IPS-18c (cell line): ENCODE measurements at regions not wholly inside any gene's neighbourhood (a gene's known extent, or its start where the extent isn't known, plus 50 kb on each side); places are given as distances from the start of the nearest gene placed in this dataset.
"Not testable (repeated sequence)": the region's sequence is repeated elsewhere in the genome, so short reads cannot be mapped to it uniquely, and the experiment has no call there.

Experiments
- H3K4me3 ChIP-seq: 2 replicates; pipeline ENCODE4 v1.7.0; 2013; ENCODE audit warnings: low read depth, mild to moderate bottlenecking, low read length, moderate library complexity; ENCODE audit not compliant: insufficient read depth
- H3K9me3 ChIP-seq: one replicate; pipeline ENCODE4 v1.6.1; 2013; ENCODE audit warnings: mild to moderate bottlenecking, low read length, moderate library complexity; ENCODE audit not compliant: control insufficient read depth, insufficient read depth

DNA sequence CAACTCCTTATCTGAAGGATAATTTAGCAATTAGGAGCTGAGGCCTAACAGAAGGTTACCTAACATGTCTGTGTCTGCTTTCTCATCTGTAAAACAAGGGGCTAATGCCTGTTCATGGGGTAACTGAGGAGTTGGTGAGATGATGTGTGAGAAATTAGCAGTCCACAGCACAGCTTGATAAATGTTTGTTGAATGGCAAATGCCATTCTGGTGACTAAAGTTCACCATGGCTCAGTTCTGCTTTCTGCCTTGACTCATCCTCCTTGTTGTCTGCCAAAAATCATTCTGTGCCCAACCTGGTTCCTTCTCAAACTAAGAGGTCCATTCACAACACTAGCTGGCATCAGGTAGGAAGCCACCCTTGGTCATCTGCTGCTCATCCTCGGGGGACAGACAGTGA, 552.0 kb upstream of the KLF4 start:
- no peak overlapping the region for H3K4me3 ChIP-seq
- no peaks in the 10 kb centered on the region for H3K9me3 ChIP-seq

DNA sequence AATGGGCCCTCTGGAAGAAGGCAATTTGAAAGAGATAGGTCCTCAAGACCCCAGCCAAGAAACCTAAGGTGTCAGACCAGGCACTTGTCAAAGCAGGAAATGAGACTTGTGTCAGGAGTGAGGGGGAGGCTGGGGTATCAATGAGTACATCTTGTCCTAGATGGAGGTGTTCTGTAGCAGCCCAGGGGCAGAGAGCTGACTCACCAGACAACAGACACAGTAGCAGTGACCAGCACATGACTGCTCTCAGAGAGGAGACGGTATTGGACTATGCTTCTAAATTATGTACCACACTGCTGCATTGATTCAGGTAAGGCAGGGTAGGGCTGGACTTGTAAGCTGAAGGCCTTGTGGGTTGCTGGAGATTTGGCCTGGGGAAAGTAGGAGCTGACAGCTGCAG, 551.2 kb upstream of the KLF4 start:
- H3K9me3 ChIP-seq, result no peaks in the 10 kb centered on the region

GRCh38 chr9:108039493-108039892, 549.9 kb upstream of the KLF4 start:
- Histone ChIP-seq H3K4me3 (no peak overlapping the region), H3K9me3 (no peaks in the 10 kb centered on the region)

More for the DNA sequence above, 551.2 kb upstream of the KLF4 start:
- H3K4me3 ChIP-seq, result no peak overlapping the region; the same call in 1 of the 2 replicates

GRCh38 chr9:108039012-108039411, 549.4 kb upstream of the KLF4 start:
- no peaks in the 10 kb centered on the region for H3K9me3 ChIP-seq
- no peak overlapping the region for H3K4me3 ChIP-seq

DNA sequence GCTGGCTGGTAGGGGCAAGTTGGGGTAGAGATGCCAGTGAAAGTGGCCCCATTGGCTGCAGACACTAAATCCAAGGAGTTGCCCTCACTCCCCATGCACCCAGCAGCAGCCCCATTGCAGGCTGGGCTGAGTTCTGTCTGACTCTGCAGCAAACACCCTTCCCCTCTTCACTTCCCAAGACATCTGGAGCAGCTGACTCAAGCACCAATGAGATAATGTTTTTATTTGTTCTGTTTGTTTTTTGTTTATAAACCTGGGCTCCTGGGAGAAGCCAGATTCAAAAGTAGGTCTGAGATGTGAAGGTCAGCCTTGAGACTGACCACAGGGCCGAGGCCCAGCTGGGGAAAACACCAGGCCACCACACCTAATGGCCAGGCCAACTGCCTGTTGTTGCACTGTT, 545.9 kb upstream of the KLF4 start:
- Histone ChIP-seq H3K9me3 (peaks cover 2% of the 10 kb centered on the region), H3K4me3 (no peak overlapping the region)

GRCh38 chr9:108033976-108034964, 544.7 kb upstream of the KLF4 start:
- H3K9me3 ChIP-seq, result peaks cover 2% of the 10 kb centered on the region
- H3K4me3 ChIP-seq, result no peak overlapping the region

GRCh38 chr9:108032079-108032478, 542.5 kb upstream of the KLF4 start:
- H3K4me3 ChIP-seq, H3K9me3 ChIP-seq: not testable (repeated sequence)

GRCh38 chr9:108031221-108031620, 541.7 kb upstream of the KLF4 start:
- H3K9me3 ChIP-seq, H3K4me3 ChIP-seq: not testable (repeated sequence)

DNA sequence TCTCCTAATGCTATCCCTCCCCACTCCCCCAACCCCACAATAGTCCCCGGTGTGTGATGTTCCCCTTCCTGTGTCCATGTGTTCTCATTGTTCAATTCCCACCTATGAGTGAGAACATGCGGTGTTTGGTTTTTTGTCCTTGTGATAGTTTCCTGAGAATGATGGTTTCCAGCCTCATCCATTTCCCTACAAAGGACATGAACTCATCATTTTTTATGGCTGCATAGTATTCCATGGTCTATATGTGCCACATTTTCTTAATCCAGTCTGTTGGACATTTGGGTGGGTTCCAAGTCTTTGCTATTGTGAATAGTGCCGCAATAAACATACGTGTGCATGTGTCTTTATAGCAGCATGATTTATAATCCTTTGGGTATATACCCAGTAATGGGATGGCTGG, 537.1 kb upstream of the KLF4 start:
- not testable (repeated sequence) for H3K4me3 ChIP-seq, H3K9me3 ChIP-seq

DNA sequence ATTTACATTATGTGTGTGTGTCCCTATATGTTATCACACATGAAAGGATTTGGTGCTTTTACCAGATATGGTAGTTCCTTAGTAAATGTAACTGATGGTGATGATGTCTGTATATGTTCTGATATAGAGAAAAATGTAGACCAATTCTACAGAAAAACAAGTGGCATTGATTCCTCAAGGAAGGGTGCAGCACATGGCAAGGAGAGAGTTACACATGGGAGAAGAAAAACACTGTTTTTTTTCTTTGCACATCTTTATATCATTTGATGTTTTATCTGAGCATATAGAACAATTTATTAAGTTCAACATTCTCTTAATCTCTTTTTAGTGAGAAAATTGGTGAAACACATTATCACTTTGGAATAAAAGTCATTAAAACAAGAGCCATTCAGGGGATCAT, 535.0 kb upstream of the KLF4 start:
- no peak overlapping the region for H3K4me3 ChIP-seq
- H3K9me3 ChIP-seq, result no peaks in the 10 kb centered on the region

DNA sequence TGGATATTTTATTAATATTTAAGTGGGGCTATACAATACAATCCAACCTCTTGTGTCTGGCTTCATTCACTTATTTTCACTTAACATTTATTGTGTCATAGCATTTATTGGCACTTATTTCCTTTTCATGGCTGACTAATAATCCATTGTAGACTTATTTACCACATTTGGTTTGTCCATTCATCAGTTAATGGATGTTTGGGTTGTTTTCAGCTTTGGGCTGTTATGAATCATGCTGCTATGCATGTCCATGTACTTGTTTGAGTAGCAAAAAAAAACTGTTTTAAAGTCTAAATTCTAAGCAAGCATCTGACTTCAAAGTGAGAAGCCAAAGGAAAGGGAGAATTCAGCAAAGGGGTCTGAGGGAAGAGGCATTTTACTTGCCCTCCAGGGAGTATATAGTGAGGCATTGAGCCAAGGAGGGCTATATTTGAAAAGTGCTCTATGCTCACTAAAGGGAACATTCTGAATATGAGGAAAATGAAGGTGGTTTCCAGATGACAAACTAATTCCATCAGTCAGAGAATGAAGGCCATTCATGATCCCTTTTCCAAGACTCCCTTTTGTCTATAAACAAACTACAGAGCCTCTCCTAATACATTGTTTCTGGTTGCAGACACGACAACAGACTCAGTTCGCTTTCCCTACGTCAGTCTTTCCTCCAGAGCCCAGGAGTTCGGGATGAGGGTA, 532.8 kb upstream of the KLF4 start:
- no peaks in the 10 kb centered on the region for H3K9me3 ChIP-seq
- H3K4me3 ChIP-seq, result no peak overlapping the region

DNA sequence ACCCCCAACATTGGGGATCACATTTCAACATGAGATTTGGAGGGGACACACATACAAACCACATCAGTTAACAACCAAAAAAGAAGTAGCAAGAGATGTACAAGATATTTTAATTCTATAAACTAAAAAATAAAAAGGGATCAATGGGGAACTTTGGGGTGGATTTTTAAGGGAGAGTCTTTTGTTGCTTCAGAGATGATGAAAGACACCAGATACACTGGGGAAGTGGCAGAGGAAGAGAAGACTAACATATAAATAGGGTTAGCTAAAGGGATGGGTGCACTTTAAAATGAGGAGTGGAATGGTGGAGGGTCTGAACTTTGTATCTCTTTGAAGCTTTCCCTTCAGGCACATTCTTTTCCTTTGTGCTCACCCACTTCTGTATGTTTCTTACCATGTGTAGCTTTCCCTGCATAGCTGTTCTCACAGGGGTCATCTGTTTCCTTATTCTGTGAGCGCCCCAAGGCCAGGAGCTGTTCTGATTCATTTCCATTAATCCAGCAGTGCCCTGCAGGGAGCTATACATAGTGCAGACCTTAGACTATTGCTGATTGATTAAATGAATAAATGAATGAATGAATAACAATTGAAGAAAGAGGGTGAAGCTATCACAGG, 531.6 kb upstream of the KLF4 start:
- no peaks in the 10 kb centered on the region for H3K9me3 ChIP-seq
- H3K4me3 ChIP-seq, result no peak overlapping the region

DNA sequence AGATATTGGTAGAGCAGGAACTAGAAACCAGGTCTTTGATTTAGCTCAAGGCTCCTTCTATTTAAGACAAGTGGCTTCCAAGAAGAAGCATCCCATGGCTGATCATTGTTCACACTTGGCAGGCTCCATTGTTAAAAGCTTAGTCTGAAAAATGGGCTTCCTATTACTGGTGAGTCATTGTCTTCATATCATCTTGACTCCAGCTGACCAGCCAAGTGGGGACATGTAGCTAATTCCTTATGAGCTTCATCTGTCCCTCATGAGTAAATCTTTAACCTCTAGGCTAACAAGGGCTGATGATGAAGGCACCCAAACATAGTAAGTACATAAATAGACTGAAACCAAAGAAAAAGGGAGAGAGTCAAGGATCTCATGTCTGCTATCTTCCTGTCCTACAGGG, 530.3 kb upstream of the KLF4 start:
- no peak overlapping the region for H3K4me3 ChIP-seq
- no peaks in the 10 kb centered on the region for H3K9me3 ChIP-seq

- H3K9me3 ChIP-seq, result no peaks in the 10 kb centered on the region
- H3K4me3 ChIP-seq, result no peak overlapping the region
These were observed 528.1 kb upstream of the KLF4 start for GRCh38 chr9:108017671-108018070.

DNA sequence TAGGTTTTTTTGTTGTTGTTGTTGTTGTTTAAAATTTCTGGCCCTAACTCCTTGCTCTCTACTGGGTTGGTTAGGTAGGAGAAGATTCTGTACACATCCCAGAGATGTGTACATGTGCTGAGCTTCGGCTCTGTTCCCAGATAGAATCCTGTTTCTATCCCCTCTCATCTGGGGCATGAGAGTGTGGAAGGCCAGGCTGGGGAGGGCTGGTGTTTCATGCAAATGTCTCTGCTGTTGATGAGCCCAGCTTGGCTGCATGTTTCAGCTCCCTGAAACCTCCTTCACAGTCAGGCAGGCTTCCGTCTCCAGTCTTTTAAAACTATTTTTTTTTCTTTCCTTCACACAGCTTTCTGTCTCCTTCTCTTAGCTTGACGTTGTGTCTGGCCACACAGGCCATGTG, 526.9 kb upstream of the KLF4 start:
- H3K4me3 ChIP-seq, result no peak overlapping the region
- no peaks in the 10 kb centered on the region for H3K9me3 ChIP-seq

DNA sequence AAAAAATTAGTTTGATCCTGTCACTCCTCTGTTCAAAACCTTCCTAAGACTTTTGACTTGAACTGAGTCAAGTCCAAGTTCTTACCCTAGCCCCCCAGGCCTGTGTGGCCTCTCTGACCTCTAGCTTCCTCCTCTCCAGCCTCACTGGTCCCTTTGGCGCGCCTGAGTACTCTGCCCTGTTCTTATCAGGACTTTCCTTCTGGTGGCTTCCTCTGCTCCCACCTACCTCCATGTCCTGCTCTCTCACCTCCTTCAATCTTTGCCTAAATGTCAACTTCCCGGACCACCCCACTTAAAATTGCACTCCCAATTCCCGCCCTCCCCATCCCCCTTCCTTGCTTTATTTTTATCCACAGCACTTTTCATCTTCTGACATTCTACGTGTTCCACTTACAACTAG, 526.1 kb upstream of the KLF4 start:
- Histone ChIP-seq H3K9me3 (no peaks in the 10 kb centered on the region), H3K4me3 (no peak overlapping the region)

- Histone ChIP-seq H3K9me3 (no peaks in the 10 kb centered on the region), H3K4me3 (no peak overlapping the region)
These were observed 524.8 kb upstream of the KLF4 start for GRCh38 chr9:108014353-108014752.
